HG02642 (cell line): ENCODE measurements at regions not wholly inside any gene's neighbourhood (a gene's known extent, or its start where the extent isn't known, plus 50 kb on each side); places are given as distances from the start of the nearest gene placed in this dataset.

Experiments used
- ATAC-seq: cut with Tn5 transposase; IDR thresholded peaks from one replicate; pipeline ENCODE4 v1.9.1; 2021; ENCODE audit warnings: mild to moderate bottlenecking; ENCODE audit not compliant: unreplicated experiment, poor library complexity

DNA sequence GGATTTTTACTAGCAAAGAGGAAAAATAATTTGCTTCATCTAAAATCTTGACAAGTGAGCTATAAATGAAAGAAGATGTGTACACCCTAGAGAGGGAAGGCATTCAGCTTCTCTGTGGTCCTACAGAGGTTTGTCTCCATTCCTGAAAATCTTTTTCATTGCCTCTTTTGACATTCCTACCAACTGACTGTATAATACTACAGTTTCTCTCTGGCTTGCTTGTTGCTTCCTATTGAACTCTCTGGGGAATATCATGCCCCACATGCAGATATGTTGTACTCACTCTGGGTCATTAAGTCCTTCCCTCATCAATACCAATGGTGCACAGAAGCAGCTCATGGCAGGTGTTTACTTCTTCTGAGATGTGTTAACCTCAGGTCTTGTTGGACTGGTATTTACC is 371.2 kb upstream of the PLXNA2 start:
- no peak for ATAC-seq

DNA sequence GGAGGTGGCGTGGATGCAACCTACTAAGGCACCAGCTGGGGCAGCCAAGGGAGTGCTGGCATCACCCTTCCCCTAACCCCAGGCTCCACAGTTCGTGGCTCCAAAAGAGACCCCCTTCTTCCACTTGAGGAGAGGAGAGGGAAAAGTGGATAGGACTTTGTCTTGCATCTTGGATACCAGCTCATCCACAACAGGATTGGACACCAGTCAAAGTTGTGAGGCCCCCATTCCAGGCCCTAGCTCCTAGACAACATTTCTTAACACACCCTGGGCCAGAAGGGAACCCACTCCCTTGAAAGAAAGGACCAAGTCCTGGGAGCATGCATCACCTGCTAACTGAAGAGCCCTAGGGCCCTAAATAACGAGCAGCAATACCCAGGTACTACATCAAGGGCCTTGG is 372.6 kb upstream of the PLXNA2 start:
- no peak for ATAC-seq

DNA sequence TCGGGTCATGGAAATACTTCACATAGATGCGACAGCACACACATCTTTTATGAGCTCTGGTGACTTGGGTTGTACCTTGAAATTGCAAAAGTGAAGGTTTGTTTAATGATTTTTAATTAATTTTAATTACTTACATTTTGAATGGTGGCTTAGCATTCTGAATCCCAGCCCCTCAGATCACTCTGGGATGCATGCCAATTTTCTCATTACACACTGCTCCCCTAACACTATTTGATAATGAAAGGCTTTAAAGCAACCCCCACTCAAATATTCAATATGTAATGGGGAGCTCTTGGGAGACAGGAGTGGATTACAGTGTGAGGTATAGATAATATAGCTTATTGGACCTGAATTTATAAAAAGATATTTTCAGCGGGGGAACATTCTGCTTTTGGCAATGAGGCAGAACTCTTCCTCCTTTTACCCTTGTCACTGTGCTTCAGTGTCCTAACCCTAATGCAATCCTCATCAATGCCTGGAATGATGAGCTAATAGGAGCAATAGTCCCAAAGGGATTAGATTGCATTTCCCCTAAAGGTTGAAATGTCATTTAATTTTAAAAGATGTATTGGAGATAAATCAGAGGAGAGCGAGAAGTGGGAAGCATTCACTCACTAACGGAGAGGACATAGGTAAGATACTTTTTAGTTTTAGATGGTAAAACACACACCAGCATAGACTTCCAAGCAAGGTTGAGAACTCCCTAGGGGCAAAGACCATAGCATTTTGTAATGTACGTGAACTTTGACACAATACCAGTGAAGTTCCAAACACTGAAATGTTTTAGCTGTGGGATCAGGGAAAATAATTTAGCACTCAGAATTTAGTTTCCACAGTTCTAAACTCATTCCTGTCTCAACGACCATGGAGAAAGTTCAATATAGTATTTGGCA is 384.1 kb upstream of the PLXNA2 start:
- ATAC-seq = no peak

DNA sequence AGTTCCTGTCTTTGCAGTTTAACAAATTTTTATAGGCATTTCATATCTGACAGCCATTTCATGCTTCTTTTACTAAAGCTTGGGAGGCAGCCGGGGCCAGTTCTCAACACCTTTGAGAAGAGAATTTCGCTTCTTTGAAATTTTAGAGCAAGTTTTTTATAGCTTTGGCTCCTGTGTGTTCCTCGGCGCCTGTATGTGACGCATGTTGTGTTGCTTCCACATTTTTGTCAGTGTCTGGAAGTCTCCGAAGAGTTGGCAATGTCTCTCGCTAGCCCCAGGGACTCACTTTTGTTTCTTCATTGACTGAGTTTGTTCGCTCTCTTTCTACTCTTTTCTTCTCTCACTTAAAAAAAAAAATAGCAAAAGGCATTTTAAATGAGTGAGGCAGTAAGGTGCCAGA is 386.9 kb upstream of the PLXNA2 start:
- ATAC-seq = no peak

DNA sequence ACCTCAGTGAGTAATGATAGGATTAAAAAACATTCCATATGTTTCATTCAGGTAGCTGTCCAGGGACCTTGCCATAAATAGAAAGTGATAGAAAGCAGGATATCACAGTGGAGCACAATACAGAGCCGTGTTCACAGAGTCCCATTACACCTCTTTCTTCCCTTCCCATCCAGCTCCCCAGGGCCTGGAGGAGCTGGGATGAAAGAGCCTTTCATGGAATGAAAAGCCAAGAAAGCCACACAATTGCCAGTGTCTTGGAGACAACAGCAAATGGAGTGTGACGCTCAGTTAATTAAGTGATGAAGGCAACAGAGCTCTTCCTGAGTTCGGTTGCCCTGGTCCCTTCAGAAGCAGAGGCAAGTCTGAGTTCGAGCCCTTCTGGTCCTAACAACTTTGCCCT is 387.3 kb upstream of the PLXNA2 start:
- ATAC-seq = no peak

DNA sequence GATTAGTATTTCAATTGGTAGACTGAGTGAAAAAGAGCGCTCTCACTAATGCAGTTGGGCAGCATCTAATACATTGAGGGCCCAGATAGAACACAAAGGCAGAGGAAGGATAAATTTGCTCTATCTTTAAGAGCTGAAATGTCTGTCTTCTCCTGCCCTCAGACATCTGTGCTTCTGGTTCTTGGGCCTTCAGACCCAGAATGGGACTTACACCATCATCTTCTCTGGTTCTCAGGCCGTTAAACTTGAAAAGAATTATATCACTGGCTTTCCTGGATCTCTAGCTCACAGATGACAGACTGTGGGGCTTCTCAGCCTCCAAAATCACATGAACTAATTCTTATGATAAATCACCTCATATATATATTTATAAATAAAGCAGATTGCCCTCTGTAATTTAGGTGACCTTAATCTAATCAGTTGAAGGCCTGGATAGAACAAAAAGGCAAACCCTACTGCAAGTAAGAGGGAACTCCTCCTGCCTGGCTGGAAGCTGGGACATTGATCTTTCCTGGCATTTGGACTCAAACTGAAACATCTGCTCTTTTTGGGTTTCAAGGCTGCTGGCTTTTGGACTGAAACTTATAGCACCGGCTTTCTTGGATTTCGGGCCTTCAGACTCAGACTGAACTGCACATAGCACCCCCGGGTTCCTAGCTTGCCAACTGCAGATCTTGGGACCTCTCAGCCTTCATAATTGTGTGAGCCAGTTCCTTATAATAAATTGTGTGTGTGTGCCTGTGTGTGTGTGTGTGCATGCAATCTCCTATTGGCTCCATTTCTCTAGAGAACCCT is 390.4 kb upstream of the PLXNA2 start:
- no peak for ATAC-seq

DNA sequence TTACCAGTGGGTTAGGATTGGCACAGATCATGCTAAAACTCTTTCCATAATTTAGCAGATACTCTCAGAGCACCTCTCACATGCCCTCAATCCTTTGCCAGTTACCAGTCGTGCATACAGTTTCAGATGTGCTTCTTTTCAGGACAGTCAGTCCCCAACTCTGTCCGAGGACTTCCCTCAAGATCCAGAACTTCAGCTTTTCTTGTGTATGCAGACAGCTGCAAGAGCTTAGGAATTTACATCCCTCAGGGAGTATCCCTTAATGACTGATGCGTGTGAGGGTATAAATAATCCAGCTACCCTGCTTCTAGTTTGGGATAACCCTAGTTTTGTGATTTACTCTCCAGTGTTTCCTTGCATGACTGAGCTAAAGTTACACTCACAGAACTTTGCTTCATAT is 393.0 kb upstream of the PLXNA2 start:
- no peak for ATAC-seq

DNA sequence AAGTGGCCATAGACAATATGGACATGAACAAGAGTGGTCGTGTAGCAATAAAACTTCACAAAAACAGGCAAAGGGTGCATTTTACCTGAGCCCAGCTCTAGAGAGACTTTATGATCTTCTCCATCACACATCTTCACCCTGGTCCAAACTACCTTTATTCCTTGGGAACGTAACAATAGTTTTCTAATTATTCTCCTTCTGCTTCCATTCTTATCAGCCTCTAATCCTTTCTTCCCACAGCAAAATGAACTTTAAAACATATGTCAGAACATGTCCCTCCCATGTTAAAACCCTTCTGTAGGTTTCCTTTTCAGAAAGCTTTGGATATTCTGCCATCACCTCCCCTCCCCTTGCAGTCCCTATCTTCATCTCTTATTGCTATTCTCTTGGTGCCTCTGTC is 395.2 kb upstream of the PLXNA2 start:
- no peak for ATAC-seq

DNA sequence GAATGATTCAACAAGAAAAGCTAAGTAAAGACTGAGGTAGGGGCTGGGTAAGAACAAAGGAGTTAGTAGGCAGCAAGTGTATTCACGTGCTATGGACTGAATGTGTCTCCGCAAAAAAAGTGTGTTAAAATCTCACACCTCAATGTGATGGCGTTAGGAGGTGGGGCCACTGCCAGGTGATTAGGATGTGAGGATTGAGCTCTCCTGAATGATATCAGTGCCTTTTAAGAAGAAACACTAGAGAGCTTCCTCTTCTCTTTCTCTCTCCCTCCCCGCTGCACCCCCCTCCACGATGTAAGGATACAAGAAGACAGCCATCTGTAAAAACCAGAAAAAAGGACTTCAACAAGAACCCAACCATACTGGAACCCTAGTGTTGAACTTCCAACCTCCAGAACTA is 396.1 kb upstream of the PLXNA2 start:
- no peak for ATAC-seq

DNA sequence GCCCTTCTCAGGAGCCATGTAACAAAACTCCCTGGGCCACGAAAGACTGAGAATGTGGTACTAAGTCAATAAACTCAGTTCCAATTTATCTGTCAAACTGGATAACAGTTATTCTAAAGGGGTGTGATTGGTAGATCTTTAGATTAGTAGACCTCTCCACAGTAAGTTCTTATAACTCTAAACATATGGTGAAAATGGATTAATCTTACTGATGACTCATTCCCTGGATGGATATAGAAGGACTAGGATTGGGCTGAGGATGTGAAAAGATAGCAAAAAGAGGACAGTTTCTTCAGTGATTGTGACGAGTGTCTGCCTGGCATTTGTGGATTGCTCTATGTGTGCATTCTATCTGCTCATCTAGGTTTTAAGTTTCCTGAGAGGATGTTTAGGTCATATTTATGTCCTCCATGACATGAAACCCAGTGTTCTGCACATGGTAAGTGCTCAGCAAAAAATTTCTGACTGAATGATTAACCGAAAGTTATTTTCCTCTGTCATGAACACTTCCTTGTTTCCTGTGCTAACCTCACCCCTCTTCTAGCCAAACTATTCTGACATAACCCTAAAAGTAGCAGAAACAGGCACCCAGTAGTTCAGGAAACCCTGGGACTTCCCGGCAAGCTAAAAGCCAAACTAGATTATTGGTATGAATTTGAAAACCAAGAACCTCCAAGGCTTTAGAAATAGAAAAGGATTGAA is 397.5 kb upstream of the PLXNA2 start:
- peak; percentile 56 for ATAC-seq

DNA sequence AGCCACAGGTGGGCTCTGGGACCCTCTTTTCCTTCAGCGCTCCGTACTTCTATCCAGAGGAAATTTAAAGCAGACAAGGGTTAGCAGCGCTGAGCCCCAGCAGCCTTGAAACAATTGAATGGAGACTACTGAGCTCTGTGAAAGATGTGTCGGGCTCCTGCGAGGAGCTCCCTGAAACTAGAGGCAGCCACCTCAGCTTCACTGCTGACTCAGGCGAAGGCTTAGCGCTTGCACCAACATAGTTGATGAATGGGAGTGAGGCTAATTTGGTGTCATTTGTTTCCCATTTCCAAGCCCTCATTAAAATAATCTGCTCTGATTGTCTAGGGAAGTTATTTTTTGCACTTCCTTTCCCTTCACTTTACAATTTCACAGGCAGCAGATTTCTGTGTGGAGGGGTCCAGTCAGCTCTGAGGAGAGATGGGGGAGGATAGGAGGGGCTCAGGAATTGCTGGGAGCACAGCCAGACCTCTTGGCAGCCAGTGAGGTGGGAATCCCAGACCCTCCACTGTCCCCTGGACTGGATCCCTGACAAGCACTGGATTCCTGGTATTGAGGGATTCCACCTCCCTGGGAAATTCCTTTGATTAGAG is 398.9 kb upstream of the PLXNA2 start:
- no peak for ATAC-seq

DNA sequence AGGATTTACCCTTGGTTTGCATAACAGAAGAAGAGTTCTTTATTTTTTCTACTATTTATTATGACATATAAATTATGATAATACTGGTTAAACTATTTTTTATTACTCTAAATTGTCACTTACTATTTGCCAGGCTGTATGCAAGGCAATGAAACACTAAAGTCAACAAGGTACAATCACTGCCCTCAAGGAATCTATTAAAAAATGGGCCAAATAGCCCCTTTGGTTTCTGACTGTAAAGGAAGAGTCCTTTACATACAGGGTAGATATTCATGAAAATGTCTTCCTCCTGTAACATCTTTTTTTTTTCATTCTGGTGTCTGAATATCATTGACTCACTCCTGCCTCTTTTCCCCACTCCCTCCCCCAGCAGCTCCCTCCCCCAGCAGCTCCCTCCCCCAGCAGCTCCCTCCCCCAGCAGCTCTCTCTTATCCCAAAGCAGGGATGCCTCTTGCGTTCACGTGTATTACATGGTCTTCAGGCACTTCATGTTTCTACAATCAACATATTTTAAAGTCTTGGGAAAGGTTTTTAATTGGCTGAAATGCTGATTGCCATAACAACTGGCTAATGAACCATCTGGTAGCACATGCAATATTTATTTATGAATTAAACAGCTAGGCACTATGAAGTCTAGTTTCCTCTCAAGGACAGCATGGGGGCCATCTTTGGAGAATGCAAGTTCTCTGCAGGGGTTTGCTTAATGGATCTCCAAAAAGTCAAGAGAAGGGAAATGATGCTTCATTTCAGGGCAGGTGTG is 400.4 kb upstream of the PLXNA2 start:
- ATAC-seq = no peak

DNA sequence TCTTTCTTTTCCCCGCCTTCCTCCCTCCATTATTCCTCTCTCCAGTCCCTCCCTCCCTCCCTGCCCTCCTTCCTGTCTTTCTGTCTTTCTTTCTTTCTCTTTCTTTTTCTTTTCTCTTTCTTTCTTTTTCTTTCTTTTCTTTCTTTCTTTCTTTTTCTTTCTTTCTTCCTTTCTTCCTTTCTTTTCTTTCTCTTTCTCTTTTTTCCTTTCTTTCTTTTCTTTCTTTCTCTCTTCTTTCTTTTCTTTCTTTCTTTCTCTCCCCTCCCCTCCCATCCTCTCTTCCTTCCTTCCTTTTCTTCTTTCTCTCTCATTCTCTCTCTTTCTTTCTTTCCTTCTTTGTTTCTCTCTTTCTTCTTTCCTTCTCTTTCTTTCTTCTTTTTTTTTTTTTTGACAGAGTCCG is 402.2 kb upstream of the PLXNA2 start:
- no peak for ATAC-seq

DNA sequence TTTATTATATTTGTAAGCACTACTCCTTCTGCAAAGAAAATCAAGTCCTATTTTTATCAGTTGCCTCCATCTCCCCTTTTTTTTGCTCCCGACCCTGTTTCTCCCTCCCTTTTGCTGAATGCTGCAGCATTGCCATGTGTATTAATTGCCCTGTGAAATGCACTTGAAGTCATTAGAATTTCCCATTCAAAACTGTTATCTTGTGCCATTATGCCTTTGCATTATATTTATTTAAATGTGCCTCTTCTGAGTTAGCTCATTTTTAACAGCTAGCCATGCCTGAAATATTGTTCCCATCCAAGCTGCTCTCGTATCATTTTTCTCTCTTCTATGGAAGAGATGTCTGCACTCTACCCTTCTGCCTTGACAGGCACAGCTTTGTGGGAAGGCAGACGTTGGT is 404.0 kb upstream of the PLXNA2 start:
- ATAC-seq = no peak

DNA sequence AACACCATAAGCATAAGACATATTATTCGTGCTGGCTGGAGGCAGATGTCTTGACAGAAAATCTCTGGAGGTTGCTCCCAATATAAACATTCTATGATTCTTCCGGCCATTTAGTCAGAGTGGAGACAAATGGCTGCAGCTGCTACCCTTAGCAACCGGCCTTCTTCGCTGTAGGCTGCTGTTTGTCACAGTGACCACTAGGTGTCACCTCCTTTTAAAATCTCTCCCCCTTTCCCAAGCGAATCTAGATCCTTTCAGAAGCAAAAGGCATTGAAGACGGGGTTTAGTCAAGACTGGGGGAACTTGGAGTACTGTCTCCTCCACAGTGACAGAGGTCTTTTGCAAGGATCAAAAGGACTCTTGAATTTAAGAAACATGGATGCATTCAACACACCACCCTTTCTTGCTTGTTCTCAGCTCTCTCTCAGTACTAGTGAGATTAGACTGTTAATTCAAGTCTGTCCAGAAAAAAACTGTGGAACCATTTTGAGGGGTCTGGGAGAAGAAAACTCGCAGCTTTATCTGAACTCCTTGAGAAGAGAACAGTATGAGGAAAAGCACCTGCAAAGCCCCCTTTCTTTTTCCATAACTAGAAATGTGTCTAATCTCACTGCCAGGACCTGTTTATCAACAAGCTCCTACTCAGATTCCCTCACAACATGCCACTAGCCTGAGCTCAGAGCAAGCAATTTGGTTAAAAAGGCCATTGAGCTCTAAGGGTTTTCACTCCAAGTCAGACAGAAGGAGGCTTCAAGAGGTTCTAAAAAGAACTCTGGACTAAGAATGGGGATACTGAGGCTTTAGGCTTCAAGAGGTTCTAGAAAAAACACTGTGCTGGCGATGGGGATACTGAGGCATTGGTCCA is 408.3 kb upstream of the PLXNA2 start:
- ATAC-seq = peak; percentile 93

DNA sequence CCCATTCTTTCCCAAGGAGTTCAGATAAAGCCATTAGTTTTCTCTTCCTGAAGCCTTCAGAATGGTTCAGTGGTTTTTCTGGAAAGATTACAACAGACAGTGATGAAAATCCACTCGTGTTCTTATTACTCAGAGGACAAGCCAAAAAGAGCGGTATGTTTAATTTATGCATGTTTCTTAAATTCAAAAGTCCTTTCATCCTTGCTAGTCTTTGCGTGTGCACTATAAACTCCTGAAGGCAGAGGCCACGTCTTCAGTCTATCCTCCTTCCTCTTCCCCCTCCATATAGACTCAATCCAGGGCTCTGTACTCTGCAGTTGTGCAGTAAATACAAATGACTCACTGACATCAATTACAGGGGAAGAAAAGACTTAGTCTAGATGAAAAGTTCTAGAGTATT is 409.2 kb upstream of the PLXNA2 start:
- ATAC-seq = no peak

DNA sequence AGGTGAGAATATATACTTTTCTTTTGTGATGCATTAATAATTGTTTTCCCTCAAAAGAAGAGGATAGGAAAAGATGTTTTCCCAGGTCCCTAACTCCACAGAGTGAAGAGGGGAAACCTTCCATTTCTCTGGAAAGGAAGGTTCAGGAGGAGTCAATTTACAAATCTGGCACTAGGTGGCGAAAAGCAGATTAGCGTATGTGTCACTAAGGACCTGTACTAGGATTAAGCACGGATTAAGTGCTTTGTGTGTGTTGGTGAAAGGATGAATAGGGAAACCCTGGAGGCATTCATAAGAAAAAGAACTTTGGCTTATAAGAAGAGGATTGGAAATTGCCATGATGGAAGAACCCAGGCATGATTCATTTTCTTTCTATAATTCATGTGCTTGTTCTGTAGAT is 410.1 kb upstream of the PLXNA2 start:
- peak; percentile 47 for ATAC-seq

DNA sequence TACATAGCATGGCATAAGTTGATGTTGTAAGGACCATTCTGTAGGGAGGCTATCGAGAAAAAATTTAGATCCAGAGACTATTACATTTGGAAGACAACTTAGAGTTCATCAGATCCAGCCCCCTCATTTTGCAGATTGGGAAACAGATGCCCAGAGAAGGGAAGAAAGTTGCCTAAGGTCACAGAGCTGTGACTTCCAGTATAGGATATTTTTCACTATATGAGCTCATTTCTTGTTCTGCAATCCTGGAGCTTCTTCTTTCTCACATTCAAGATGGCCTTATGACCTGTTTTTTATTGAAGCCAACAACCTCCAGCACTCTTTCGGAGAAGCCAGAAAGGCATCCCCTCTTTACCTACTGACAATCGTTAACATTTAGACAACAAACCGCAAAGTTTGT is 421.8 kb upstream of the PLXNA2 start:
- ATAC-seq = no peak

DNA sequence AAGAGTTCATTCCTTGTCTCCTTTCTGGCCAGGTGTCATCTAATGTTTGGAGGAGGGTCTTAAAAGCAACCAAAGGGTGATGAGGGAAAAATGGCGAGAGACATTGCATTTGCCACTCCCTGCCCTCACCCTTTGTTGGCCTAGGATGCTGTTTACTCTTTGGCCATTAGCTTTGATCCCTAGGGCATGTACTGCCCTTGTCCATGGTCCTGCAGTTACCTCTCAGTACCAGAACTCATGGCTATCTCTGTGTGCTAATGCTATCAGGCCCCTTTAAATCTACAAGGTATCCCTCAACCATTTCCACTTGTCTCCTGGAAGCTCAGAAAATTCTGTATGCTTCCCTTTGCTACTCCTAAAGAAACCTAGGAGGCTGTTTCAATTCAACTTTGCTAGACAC is 424.8 kb upstream of the PLXNA2 start:
- no peak for ATAC-seq
